Cerebellar nuclear complex (tissue), 1 donor: ENCODE measurements at regions not wholly inside any gene's neighbourhood (a gene's known extent, or its start where the extent isn't known, plus 50 kb on each side); places are given as distances from the start of the nearest gene placed in this dataset.

Experiments used
- DNase-seq, 2 experiments: peaks; one replicate each; lab custom pipeline; 2025; lab: John Stamatoyannopoulos, UW

- DNase-seq: no peak
These were observed 369.1 kb upstream of the CLNK start for GRCh38 chr4:11053601-11054220.

GRCh38 chr4:11051181-11051580 lies 366.6 kb upstream of the CLNK start:
- peak; percentile 41 to 94 for DNase-seq

GRCh38 chr4:11050766-11051165 lies 366.2 kb upstream of the CLNK start:
- DNase-seq: peak; percentile 32 to 84

- DNase-seq: no peak
These were observed 364.4 kb upstream of the CLNK start for GRCh38 chr4:11049001-11049400.

GRCh38 chr4:11042760-11043159 lies 358.2 kb upstream of the CLNK start:
- DNase-seq: no peak

GRCh38 chr4:11039634-11040131 lies 355.1 kb upstream of the CLNK start:
- DNase-seq: no peak

GRCh38 chr4:11038926-11039325 lies 354.4 kb upstream of the CLNK start:
- DNase-seq: no peak

GRCh38 chr4:11037637-11038036 lies 353.1 kb upstream of the CLNK start:
- DNase-seq: no peak

GRCh38 chr4:11028334-11028733 lies 343.8 kb upstream of the CLNK start:
- DNase-seq: no peak

GRCh38 chr4:11021333-11021732 lies 336.8 kb upstream of the CLNK start:
- no peak for DNase-seq

GRCh38 chr4:11019451-11020240 lies 335.1 kb upstream of the CLNK start:
- DNase-seq: no peak

- no peak for DNase-seq
These were observed 329.6 kb upstream of the CLNK start for GRCh38 chr4:11014199-11014598.

GRCh38 chr4:11013094-11013664 lies 328.6 kb upstream of the CLNK start:
- no peak for DNase-seq

- no peak for DNase-seq
These were observed 326.7 kb upstream of the CLNK start for GRCh38 chr4:11011249-11011648.

- DNase-seq: no peak
These were observed 326.1 kb upstream of the CLNK start for GRCh38 chr4:11010624-11011023.

- no peak for DNase-seq
These were observed 324.7 kb upstream of the CLNK start for GRCh38 chr4:11009281-11009680.

GRCh38 chr4:11005300-11005699 lies 320.7 kb upstream of the CLNK start:
- no peak for DNase-seq

GRCh38 chr4:11004818-11005217 lies 320.2 kb upstream of the CLNK start:
- no peak for DNase-seq

GRCh38 chr4:11002961-11003360 lies 318.4 kb upstream of the CLNK start:
- no peak for DNase-seq

GRCh38 chr4:10998846-10999245 lies 314.3 kb upstream of the CLNK start:
- DNase-seq: no peak

GRCh38 chr4:10984815-10985214 lies 300.2 kb upstream of the CLNK start:
- no peak for DNase-seq

- no peak for DNase-seq
These were observed 299.5 kb upstream of the CLNK start for GRCh38 chr4:10983885-10984640.
